GM23338 (cell line): ENCODE measurements at regions not wholly inside any gene's neighbourhood (a gene's known extent, or its start where the extent isn't known, plus 50 kb on each side); places are given as distances from the start of the nearest gene placed in this dataset.

Experiments
- CREB1 ChIP-seq: fragments of 250-450 bp; sonication (Bioruptor Pico); IDR thresholded peaks from 2 replicates; pipeline ENCODE4 v1.5.0; 2020; ENCODE audit warnings: low read depth, mild to moderate bottlenecking, moderate library complexity
- CTCF ChIP-seq, 2 experiments: fragments of 200-600 bp in 1 of 2; sonication (generic) in 1 of 2; conservative IDR thresholded peaks; 2 replicates each; pipeline versions ENCODE4 v1.5.1 to v1.6.1; 2016 to 2017; ENCODE audit warnings: antibody characterized with exemption in 2 of 2, low read depth in 2 of 2, mild to moderate bottlenecking in 2 of 2, moderate library complexity in 1 of 2
- ETS1 ChIP-seq: IDR thresholded peaks from 2 replicates; pipeline ENCODE4 v1.6.1; 2016; ENCODE audit warnings: antibody characterized with exemption
- EZH2 ChIP-seq: fragments of 200-600 bp; sonication (generic); IDR thresholded peaks from one replicate; pipeline ENCODE4 v1.8.0; 2017; ENCODE audit warnings: antibody characterized with exemption, mild to moderate bottlenecking, low read depth; ENCODE audit not compliant: unreplicated experiment
- EZH2phosphoT487 ChIP-seq: fragments of 200-600 bp; sonication (generic); IDR thresholded peaks from one replicate; pipeline ENCODE4 v1.8.1; 2018; ENCODE audit warnings: antibody characterized with exemption; ENCODE audit not compliant: unreplicated experiment
- JUNB ChIP-seq: IDR thresholded peaks from one replicate; pipeline ENCODE4 v1.6.1; 2016; ENCODE audit warnings: antibody characterized with exemption; ENCODE audit not compliant: unreplicated experiment
- NANOG ChIP-seq: IDR thresholded peaks from 2 replicates; pipeline ENCODE4 v1.6.1; 2016; ENCODE audit warnings: antibody characterized with exemption, borderline replicate concordance
- POLR2AphosphoS5 ChIP-seq: IDR thresholded peaks from 2 replicates; pipeline ENCODE4 v1.6.1; 2016; ENCODE audit warnings: antibody characterized with exemption, low read depth
- REST ChIP-seq: IDR thresholded peaks from one replicate; pipeline ENCODE4 v1.6.1; 2018; ENCODE audit warnings: antibody characterized with exemption; ENCODE audit not compliant: unreplicated experiment
- STAT1 ChIP-seq: IDR thresholded peaks from one replicate; pipeline ENCODE4 v1.6.1; 2016; ENCODE audit warnings: antibody characterized with exemption; ENCODE audit not compliant: unreplicated experiment
- ZNF114 ChIP-seq: fragments of 250-450 bp; sonication (Bioruptor Pico); IDR thresholded peaks from 2 replicates; pipeline ENCODE4 v1.5.0; 2020; ENCODE audit warnings: mild to moderate bottlenecking, moderate library complexity
- ZNF331 ChIP-seq: fragments of 250-450 bp; sonication (Bioruptor Pico); IDR thresholded peaks from 2 replicates; pipeline ENCODE4 v1.5.0; 2020; ENCODE audit warnings: low read depth, mild to moderate bottlenecking, moderate library complexity
- ZNF462 ChIP-seq: fragments of 250-450 bp; sonication (Bioruptor Pico); IDR thresholded peaks from 2 replicates; pipeline ENCODE4 v1.5.0; 2020; ENCODE audit warnings: mild to moderate bottlenecking, moderate library complexity

GRCh38 chr19:28519218-28519779 lies 693.7 kb downstream of the UQCRFS1 start:
- TF ChIP-seq CTCF (conservative IDR thresholded peaks at IDR 0.05; ENCODE audit: low read depth in 2 of 2) (no peak), CREB1 (CRISPR knock-in tag) (no peak), JUNB (no peak), EZH2phosphoT487 (no peak), EZH2 (no peak), POLR2AphosphoS5 (no peak), REST (no peak), STAT1 (no peak), ZNF462 (CRISPR knock-in tag) (no peak), NANOG (no peak), ZNF331 (CRISPR knock-in tag) (no peak), ETS1 (no peak), ZNF114 (CRISPR knock-in tag) (no peak)
